ENCODE measurements at regions not wholly inside any gene's neighbourhood (a gene's known extent, or its start where the extent isn't known, plus 50 kb on each side); places are given as distances from the start of the nearest gene placed in this dataset.

GRCh38 chr1:79430437-79430836 is 423.9 kb upstream of the ADGRL4 start:
- no peak for TF ChIP-seq CTCF (IDR thresholded peaks at IDR 0.05; ENCODE audit: insufficient read depth, low read length)
- TF ChIP-seq SPI1 (IDR thresholded peaks at IDR 0.05; ENCODE audit: borderline replicate concordance, low read depth): no peak
- no peak for TF ChIP-seq POLR2AphosphoS5 (IDR thresholded peaks at IDR 0.05; ENCODE audit: low read depth)
